ENCODE measurements at regions not wholly inside any gene's neighbourhood (a gene's known extent, or its start where the extent isn't known, plus 50 kb on each side); places are given as distances from the start of the nearest gene placed in this dataset.

- intact Hi-C loops (cut with DNase I): no loop called here
- no peak for DNase-seq (ENCODE audit: low spot score)
These were observed 505.9 kb upstream of the MANEA start for GRCh38 chr6:95071464-95071863.

- DNase-seq (ENCODE audit: low spot score): no peak
- intact Hi-C loops (cut with DNase I): no loop called here
These were observed 498.9 kb upstream of the MANEA start for GRCh38 chr6:95078457-95078856.

GRCh38 chr6:95081231-95081630 is 496.1 kb upstream of the MANEA start:
- intact Hi-C loops (cut with DNase I): no loop called here

GRCh38 chr6:95081949-95082348 is 495.4 kb upstream of the MANEA start:
- intact Hi-C loops (cut with DNase I): no loop called here

More at GRCh38 chr6:95081231-95081630, 496.1 kb upstream of the MANEA start:
- DNase-seq (ENCODE audit: low spot score): no peak

GRCh38 chr6:95083506-95083905 is 493.8 kb upstream of the MANEA start:
- no peak for DNase-seq (ENCODE audit: low spot score)
- intact Hi-C loops (cut with DNase I): no loop called here

More at GRCh38 chr6:95081949-95082348, 495.4 kb upstream of the MANEA start:
- no peak for DNase-seq (ENCODE audit: low spot score)

- no peak for DNase-seq (ENCODE audit: low spot score)
- intact Hi-C loops (cut with DNase I): no loop called here
These were observed 492.5 kb upstream of the MANEA start for GRCh38 chr6:95084867-95085266.

GRCh38 chr6:95087394-95088097 is 489.8 kb upstream of the MANEA start:
- intact Hi-C loops (cut with DNase I): no loop called here
- DNase-seq (ENCODE audit: low spot score): no peak

- intact Hi-C loops (cut with DNase I): no loop called here
- no peak for DNase-seq (ENCODE audit: low spot score)
These were observed 485.4 kb upstream of the MANEA start for GRCh38 chr6:95091823-95092436.

GRCh38 chr6:95093154-95093553 is 484.2 kb upstream of the MANEA start:
- intact Hi-C loops (cut with DNase I): no loop called here
- no peak for DNase-seq (ENCODE audit: low spot score)

GRCh38 chr6:95094751-95095663 is 482.3 kb upstream of the MANEA start:
- DNase-seq (ENCODE audit: low spot score): no peak

GRCh38 chr6:95095855-95096254 is 481.5 kb upstream of the MANEA start:
- no peak for DNase-seq (ENCODE audit: low spot score)
- intact Hi-C loops (cut with DNase I): no loop called here

More at GRCh38 chr6:95094751-95095663, 482.3 kb upstream of the MANEA start:
- intact Hi-C loops (cut with DNase I): no loop called here

GRCh38 chr6:95099410-95099809 is 477.9 kb upstream of the MANEA start:
- intact Hi-C loops (cut with DNase I): no loop called here
- DNase-seq (ENCODE audit: low spot score): no peak

GRCh38 chr6:95109212-95109611 is 468.1 kb upstream of the MANEA start:
- intact Hi-C loops (cut with DNase I): no loop called here
- DNase-seq (ENCODE audit: low spot score): no peak

- no peak for DNase-seq (ENCODE audit: low spot score)
- intact Hi-C loops (cut with DNase I): no loop called here
These were observed 466.6 kb upstream of the MANEA start for GRCh38 chr6:95110767-95111166.

- no peak for DNase-seq (ENCODE audit: low spot score)
- intact Hi-C loops (cut with DNase I): no loop called here
These were observed 460.1 kb upstream of the MANEA start for GRCh38 chr6:95117236-95117635.

- DNase-seq (ENCODE audit: low spot score): no peak
- intact Hi-C loops (cut with DNase I): no loop called here
These were observed 457.4 kb upstream of the MANEA start for GRCh38 chr6:95119927-95120326.

GRCh38 chr6:95120984-95121383 is 456.4 kb upstream of the MANEA start:
- no peak for DNase-seq (ENCODE audit: low spot score)
- intact Hi-C loops (cut with DNase I): no loop called here

- intact Hi-C loops (cut with DNase I): no loop called here
These were observed 450.1 kb upstream of the MANEA start for GRCh38 chr6:95127261-95127660.

GRCh38 chr6:95128439-95128838 is 448.9 kb upstream of the MANEA start:
- DNase-seq (ENCODE audit: low spot score): no peak
- intact Hi-C loops (cut with DNase I): no loop called here

More at GRCh38 chr6:95127261-95127660, 450.1 kb upstream of the MANEA start:
- no peak for DNase-seq (ENCODE audit: low spot score)

GRCh38 chr6:95128947-95129346 is 448.4 kb upstream of the MANEA start:
- intact Hi-C loops (cut with DNase I): no loop called here

More at GRCh38 chr6:95128947-95129346, 448.4 kb upstream of the MANEA start:
- no peak for DNase-seq (ENCODE audit: low spot score)
